HG03095 (cell line): ENCODE measurements at regions not wholly inside any gene's neighbourhood (a gene's known extent, or its start where the extent isn't known, plus 50 kb on each side); places are given as distances from the start of the nearest gene placed in this dataset.
"Not testable (repeated sequence)": the region's sequence is repeated elsewhere in the genome, so short reads cannot be mapped to it uniquely, and the experiment has no call there.

ENCODE experiments used
- ATAC-seq: cut with Tn5 transposase; IDR thresholded peaks from one replicate; pipeline ENCODE4 v1.9.1; 2021; ENCODE audit warnings: moderate library complexity; ENCODE audit not compliant: unreplicated experiment

DNA sequence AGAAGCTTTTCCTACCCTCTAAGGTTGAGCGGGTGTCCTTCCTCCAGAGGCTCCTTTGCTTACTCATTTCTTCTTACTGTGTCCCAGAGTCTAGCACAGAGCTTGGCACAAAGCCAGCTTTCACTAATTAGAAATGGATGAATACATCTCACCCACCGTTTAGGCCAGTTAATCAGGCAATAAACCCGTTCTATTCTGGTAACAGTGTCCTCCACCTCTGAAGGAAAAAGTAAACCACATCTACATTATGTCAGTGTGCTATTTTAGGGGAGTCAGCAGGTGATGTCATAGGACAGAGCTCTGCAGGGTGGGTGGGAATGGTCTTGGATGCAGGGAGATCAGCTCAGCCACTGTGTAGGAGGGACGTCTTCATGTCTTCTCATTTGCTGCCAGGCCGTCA, 109.2 kb downstream of the OSTF1 start:
- no peak for ATAC-seq

DNA sequence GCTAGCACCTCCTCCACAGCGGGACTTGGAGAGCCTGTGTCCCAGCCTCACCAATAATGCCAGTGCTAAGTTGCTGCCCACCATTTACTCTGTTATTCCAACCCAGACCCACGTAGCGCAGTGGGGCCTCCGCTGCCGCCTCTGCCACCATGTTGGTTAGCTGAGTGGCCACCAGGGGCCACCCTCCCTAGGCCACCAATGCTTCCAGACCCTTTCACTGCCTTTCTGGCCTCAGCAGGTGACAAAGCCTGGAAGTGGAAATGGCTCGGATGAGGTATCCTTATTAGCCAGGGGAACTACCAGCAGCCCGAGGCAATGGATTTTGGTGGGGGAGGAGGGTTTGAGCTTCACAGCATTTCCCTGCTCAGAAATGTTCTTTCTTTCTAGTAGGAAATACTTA, 110.1 kb downstream of the OSTF1 start:
- ATAC-seq, result no peak

DNA sequence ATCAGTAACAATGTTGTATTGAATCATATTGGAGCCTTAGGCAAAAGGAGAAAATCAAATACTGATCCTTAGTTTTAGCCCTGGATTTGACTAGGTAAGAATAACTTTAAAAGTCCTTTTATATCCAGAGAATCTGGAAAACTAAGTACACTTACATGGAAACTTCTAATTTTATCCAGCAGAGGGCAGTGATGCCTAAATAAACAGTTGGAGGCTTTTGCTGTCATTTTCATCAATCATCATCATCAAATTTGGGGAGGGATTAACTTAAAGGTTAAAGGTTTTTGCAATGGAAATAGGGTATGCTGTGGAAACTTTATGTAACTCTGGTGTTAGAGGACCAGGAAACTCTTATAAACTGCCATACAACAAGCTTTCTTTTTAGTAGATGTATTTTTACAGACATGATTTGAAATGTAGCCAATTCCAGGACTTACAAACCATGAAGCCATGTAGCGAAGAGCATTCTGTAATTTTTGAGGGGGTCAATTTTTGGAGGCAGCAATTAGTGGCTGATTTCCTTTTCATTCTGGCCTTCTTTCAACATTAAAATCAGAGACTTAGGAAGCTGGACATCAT, 112.7 kb downstream of the OSTF1 start:
- ATAC-seq, result no peak

DNA sequence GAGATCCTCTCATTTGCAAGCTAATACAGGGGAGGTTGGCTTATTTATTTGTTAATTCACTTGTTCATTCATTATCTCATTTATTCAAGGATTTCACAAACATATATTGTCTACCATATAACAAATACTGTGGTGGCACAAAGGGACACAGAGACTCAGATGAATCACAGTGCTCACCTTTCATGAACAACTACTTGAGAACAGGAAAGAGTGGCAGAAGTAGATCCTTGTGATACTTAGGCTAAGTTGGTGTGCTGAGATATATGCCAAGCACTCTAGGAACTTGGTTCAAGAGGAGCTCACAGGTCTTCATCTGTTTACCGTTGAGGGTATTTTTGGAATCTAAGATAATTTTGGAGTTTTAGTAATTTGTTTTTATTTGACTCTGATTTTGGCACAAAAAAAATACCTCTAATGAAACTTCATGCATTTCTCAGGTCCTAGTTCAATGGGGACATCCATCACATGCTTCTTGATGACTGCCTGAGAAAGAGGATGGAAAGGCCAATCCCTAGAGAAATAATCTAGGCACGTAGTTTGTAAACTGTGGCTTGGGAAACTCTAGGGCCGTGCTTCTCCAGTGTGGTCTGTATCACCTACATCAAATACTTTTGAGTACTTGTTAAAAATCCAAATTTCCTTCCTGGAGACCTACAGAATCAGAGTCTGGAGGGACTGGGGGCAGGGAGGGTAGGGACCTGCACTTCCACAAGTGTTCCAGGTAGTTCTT, 113.3 kb downstream of the OSTF1 start:
- ATAC-seq, result no peak

DNA sequence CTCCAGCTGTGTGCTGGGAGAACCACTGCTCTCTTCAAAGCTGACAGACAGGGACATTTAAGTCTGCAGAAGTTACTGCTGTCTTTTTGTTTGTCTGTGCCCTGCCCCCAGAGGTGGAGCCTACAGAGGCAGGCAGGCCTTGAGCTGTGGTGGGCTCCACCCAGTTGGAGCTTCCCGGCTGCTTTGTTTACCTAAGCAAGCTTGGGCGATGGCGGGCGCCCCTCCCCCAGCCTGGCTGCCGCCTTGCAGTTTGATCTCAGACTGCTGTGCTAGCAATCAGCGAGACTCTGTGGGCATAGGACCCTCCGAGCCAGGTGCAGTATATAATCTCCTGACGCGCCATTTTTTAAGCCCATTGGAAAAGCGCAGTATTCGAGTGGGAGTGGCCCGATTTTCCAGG, 119.7 kb downstream of the OSTF1 start:
- ATAC-seq, result not testable (repeated sequence)

DNA sequence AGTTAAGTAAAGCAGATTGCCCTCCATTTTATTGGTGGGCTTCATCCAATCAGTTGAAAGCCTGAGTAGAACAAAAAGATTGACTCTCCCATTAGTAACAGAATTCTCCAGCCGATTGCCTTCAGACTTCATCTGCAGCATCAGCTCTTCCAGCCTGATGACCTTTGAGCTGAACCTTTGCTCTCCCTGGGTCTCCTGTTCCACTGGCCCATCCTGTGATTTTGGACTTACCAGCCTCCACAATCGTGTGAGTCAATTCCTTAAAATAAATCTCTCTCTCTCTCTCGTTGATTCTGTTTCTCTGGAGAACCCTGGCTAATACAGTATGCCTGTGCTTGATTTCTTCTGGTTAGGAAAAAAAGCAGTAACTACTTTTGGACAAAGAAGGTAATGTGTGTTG, 121.9 kb downstream of the OSTF1 start:
- no peak for ATAC-seq

DNA sequence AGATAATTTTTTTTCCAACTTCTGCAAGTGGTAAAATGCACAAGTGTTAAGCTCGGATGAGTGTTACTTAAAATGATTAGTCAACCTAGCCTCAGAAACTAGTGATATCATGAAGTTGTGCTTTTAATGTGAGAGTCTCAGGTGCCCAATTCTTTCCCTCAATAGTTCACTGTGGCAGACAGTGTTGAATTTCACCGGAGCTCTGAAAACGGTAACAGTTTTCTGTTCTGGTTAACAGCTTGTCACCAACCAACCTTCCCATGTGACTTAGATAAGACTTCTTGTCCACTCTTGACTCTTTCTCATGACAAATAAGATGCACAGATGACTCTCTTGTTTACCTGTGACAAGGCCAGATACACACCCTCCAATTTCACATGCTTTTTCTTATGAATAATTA, 125.5 kb downstream of the OSTF1 start:
- ATAC-seq, result no peak

DNA sequence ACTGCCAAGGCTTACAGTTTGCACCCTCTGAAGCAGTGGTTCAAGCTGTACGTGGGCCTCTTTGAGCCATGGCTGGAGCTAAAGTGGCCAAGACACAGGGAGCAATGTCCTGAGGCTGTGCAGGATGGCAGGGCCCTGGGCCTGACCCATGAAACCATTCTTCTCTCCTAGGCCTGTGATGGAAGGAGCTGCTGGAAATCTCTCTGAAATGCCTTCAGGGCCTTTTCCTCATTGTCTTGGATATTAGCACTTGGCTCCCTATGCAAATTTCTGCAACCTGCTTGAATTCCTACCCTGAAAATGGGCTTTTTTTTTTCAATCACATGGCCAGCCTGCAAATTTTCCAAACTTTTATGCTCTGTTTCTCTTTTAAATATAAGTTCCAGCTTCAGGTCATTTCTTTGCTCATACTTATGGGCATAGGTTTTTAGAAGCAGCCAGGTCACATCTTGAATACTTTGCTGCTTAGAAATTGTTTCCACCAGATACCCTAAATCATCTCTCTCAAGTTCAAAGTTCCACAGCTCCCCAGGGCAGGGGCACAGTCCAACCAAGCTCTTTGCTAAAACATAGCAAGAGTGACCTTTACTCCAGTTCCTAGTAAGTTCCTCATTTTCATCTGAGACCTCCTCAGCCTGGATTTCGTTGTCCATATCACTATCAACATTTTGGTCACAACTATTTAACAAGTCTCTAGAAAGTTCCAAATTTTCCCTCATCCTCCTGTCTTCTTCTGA, 138.3 kb downstream of the OSTF1 start:
- no peak for ATAC-seq

DNA sequence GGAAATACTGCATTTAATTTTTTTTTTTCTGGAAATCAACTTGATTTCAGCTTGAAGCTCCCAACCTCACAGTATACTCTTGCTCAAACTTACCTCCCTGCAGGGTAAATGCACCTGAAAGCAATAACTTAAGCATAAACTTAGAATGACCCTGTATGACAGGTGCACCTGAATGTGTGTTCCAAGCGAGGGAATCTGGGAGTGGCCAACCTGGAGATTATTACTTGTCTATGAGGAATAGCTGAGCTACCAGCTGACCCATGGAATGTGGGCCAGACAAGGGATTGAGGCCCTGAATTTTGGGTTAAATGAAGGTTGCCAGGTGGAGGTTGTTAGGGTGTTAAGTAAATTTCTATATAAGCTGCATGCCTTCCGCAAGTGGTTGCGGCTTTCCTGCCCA, 140.6 kb downstream of the OSTF1 start:
- ATAC-seq, result no peak

DNA sequence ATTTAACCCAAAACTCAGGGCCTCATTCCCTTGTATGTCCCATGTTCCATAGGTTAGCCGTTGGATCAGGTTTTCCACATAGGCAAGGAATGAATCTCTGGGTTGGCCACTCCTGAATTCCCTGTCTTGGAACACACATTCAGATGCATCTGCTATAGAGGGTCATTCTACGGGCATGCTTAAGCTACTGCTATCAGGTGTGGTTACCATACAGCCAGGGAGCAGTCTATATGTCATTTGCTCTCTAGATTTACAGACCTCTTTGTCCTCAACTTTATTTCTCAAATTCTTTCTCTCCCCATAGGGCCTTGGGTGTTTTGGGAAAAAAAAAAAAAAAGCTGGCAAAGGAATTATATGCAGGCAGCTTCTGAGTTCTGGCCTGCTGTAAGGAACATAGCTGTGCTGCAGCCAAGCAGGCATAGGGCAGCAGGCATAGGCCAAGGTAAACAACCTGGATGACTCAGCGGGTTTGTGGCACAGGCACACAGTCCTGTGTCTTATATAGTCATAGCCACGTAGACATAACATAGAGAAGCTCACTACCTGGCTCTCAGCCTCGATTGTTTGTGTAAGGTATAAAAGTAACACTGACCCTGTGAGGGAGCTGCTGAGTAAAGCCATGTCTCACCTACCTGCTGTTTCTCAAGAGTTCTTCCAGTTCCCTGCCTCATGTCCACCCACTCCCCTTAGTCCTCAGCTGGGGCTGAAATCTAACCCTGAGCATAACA, 141.5 kb downstream of the OSTF1 start:
- no peak for ATAC-seq

DNA sequence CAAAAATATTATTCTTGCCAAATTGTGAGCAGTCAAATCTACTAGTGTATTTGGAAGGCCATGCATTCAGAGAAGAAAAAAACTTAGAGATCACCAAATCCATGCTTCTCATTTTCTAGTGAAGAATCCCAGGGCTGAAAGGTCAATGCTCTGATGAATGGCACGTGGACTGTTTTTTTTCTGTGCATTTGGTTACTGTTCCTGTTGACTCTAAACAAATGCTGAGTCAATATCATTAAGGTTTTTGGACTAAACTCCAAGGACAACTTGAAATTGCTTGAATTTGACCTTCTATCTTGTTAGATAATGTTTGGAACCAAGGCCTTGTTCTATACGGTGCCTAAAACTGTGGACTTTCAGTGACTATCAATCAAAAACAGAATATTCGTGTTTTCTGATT, 142.2 kb downstream of the OSTF1 start:
- no peak for ATAC-seq

DNA sequence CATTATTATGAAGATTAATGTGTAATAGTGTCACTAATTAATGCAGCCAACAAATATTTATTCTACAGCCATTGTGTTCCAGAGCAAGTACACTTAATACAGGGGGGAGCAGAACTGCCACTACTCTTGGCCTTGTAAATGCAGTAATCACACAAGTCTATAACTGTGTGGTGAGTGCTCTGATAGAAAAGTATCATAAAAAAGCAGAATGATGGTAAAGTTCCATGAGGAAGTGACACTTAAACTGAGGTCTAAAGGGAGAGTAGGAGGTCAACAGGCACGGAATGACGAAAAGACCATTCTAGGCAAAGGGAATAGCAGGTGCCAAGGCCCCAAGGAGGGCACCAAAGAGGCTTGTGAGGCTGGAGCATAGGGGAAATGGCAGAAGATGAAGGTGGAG, 142.9 kb downstream of the OSTF1 start:
- ATAC-seq, result no peak

DNA sequence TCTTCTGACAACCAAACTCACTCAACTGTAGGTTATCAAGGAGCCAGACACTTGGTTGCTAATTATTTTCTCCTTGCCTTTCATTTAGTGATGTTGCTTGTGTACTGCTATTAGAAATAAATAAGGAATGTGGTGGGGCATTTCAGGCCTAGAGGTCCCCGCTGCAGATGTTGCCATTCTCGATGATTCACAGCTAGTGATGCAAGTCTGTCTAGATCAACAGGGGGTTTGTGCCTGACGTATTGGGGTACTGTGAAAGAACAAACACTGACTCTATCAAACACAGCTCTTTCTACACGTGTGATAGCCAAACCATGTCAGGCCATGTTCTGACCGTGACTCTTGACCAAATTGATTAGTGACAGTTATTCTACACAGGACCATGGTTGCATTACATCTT, 144.7 kb downstream of the OSTF1 start:
- ATAC-seq, result no peak

DNA sequence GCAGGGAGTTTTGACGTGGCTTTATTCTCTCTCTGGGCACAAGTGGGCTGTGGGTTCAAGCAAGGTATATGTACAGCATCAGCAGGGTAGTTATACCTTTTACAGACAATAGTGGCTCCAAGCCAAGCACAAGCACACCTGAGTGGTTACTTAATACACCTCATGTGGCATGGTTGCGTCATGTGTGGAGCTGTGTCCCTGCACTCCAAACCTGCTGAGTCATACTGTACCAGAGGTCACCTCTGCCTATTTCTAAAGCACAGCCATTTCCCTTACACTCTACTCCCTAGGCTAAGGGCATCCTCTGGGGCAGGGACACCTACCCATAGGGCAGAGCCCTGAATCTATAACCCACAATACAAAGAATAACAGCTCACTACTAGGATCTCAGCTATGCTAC, 147.3 kb downstream of the OSTF1 start:
- no peak for ATAC-seq

DNA sequence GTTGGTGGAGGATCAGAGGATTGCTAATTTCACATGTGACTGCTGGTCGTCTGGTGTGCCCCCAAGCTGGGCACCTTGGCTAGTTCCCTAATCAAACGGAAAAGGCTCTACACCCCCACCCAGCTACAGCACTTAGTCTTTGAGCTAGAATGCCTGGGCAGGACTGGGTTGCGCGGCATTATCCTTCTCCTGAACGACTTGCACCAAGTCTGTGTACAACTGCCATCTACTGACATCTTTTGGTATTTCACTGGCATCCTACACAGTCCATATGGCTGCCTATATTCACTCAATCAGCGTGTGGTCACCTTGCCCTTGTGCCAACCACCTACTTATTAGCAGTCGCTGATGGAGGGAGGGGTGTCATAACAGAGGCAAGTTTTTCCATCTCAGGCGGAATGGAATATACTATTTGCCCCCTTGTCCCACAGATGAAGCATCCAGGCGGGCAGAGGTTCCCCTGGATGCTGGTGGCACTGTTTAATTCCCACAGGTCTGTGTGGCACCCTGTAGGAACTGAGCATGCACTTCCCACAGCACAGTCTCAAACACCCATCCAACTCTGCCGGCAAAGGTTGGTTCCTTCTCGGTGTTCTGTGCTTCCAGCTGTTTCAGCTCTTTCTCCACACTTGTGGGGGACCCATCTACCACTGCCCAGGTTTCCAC, 150.1 kb downstream of the OSTF1 start:
- ATAC-seq, result peak; percentile 92

DNA sequence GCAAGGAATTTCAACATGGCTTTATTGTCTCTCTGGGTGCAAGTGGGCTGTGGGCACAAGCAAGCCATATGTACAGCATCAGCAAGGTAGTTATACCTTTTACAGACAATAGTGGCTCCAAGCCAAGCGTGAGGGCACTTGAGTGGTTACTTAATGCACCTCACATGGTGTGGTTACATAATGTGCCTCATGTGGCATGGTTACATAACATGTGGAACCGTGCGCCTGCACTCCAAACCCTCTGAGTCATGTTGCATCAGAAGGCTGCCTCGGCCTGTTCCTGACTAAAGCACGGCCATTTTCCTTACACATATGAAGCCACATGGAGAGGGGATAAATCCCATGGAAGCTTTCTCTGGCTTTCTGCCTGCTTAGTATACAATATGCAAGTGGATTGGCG, 150.9 kb downstream of the OSTF1 start:
- no peak for ATAC-seq

DNA sequence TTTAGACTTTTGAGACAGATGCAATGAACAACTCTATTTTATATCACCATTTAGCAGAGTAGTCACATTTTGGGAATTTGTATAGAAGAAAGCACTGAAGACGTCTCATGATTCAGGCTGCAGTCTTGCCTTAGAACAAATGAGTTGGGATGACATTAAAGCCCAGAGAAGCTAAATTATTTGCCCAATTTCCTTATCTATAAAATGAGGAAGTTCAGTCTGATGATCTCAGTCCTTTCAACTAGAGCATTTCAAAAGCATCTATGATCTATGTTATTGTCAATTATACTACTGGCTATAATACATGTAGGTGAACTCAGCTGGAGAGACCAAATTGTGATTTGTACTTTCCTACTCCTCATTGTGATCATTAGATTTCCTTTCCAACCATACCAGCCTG, 154.1 kb downstream of the OSTF1 start:
- no peak for ATAC-seq

DNA sequence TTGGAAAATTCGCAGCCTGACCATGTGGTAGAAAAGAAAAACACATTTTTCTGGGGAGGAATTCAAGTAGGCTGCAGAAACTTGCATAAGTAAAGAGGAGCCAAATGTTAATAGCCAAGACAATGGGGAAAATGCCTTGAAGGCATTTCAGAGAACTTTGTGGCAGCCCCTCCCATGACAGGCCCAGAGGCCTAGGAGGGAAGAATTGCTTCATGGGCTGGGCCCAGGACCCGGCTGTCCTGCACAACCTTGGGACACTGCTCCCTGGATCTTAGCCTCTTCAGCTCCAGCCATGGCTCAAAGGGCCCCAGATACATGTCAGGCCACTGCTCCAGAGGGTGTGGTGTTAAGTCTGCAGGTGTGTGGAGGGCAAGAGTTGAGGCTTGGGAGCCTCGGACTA, 158.6 kb downstream of the OSTF1 start:
- ATAC-seq, result no peak

DNA sequence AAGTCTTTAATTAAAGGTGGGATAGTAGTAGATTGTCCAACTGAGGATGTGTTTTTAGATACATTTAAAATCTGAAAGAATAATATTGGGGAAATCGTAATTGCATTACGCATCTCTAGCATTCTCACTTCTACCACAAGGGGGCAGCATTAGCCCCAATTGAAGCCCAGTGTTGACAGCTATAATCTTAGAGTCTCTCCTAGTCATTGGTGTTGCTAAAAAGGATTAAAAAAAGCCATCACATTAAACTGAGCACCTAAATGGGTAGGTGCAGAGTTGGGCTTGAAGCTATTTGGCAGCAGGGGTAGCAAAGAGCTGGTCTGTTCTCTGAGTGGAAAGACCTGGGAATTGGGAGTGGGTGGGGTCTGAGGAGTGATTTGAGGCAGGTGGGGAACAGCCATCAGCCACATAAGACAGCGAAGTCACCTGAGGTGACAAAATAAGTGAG, 177.2 kb downstream of the OSTF1 start:
- ATAC-seq, result peak; percentile 60

DNA sequence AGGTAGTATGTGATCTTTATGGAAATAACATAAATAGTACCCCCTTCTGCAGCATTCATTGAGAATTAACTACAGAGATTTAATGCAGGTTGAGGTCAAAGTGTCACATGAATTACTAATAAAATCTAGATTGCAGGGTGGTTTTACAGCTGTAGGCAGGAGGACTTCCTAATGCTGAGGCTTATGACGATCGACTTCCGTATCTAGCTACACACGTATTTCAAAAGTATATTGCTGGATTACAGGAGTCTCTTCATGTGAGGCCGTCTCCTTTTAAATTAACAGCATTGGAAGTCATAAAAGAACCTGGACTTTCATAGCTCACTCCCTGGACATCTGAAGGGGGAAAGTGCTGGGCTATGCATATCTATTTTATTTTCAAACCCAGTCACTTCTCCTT, 180.9 kb downstream of the OSTF1 start:
- no peak for ATAC-seq

DNA sequence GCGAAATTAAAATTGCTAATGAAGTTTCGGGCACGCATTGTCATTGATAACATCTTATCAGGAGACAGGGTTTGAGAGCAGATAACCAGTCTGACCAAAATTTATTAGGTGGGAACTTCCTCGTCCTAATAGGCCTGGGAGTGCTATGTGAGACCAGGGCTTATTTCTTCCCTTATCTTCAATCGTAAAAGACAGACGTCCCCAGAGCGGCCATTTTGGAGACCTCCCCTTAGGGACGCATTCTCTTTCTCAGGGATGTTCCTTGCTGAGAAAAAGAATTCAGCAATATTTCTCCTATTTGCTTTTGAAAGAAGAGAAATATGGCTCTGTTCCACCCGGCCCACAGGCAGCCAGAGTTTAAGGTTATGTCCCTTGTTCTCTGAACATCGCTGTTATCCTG, 184.7 kb downstream of the OSTF1 start:
- not testable (repeated sequence) for ATAC-seq
